ENCODE measurements at regions not wholly inside any gene's neighbourhood (a gene's known extent, or its start where the extent isn't known, plus 50 kb on each side); places are given as distances from the start of the nearest gene placed in this dataset.

DNA sequence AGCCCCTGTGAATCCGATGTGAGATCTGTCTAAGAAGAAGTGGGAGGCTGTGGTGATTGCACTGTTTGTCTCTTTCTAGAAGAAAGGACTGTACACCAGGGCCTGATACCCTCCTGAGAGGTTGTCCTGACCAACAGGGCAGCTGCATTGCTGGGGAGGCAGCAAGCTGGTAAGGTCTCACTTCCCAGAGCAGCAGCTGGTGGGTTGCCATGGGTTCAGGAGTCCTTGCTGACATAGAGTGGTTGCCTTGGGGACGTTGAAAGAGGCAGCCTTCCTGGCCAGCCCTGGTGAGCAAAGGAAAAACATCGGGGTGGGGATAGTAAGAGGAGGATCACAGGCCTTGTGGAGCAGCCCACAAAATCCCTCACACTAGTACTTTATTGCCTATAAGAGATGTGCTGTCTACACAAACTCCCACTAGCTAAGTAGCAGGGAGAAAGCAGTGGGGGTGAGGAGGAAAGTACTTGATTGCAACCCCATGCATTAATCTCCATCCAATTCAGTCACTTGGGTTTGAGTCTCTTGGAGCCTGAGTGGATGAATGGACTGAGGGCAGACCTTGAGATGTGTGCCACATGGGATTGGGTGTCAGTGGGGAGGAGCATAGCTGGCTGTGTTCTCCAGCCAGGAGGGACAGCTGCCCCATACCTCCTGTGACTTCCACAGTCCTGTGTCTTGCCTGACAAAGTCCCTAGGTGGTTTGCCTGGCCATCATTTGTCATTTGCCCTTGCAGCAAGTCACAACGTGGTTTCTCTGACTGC, 143.8 kb upstream of the RPL38 start:
- no peak for TF ChIP-seq CTCF (IDR thresholded peaks at IDR 0.05; ENCODE audit: insufficient read depth, low read depth, low read length)
- H3K4me3 ChIP-seq (ENCODE audit: low read depth, low read length): no peak overlapping the region
- no peak for DNase-seq (ENCODE audit: low read depth)

GRCh38 chr17:74061758-74062157, 141.7 kb upstream of the RPL38 start:
- TF ChIP-seq CTCF (IDR thresholded peaks at IDR 0.05; ENCODE audit: insufficient read depth, low read depth, low read length): no peak
- DNase-seq (ENCODE audit: low read depth): no peak
- H3K4me3 ChIP-seq (ENCODE audit: low read depth, low read length): no peak overlapping the region

DNA sequence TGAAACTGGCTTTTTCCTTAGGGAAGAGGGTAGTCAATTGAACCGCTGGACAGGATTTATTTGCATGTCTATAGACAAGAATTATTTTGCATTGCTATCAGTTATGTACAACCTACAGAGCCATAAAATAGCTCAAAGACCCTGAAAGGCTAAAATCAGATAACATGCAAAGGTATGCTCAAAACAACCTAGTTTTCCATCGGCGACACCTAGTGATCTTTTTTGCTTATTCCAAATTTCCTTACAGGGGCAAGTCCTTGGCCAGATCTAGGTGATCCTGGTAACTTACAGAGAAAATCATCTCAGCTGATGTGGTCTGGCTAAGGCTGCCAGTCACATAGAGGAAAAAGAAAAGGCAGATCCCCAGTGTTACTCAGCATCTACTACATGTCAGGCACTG, 141.2 kb upstream of the RPL38 start:
- no peak for TF ChIP-seq CTCF (IDR thresholded peaks at IDR 0.05; ENCODE audit: insufficient read depth, low read depth, low read length)
- DNase-seq (ENCODE audit: low read depth): no peak
- no peak overlapping the region for H3K4me3 ChIP-seq (ENCODE audit: low read depth, low read length)

DNA sequence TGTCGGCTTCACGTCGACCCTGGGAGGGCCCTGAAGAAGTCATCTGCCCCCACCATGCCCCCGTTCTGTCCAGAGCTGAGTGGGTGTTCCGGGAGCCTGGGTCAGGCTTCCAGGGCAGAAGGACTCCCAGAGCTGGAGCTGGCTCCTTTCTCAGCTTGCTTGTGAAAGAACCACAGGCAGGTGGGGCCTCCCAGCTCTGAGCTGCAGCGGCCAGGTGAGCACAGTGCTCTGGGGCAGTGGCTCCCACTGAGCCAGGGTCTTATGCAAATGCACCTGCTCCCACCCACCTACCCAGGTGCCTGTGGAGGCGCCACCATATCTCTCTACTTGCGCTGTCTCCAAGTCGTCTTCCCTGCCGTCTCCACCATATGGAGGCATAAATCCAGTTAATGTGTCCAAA, 140.0 kb upstream of the RPL38 start:
- no peak overlapping the region for H3K4me3 ChIP-seq (ENCODE audit: low read depth, low read length)
- TF ChIP-seq CTCF (IDR thresholded peaks at IDR 0.05; ENCODE audit: insufficient read depth, low read depth, low read length): no peak
- DNase-seq (ENCODE audit: low read depth): no peak

DNA sequence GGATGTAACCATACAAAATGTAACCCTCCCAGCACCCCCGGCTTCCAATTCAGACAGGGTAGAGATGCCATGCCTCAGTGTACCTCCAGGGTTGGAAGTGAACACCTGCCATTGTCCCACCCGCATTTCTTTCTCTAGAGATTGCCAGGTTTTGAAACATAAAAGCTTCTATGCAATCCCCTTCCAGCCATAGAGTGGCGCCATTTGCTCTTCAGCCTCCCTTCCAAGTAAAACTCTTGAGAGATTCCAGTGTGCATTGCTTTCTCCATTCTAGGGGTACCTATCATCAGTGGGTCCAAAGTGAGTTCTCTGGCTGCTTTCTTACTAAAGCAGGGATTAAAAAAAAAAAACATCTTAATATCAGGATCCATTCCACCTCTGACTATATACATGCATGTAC, 133.1 kb upstream of the RPL38 start:
- no peak overlapping the region for H3K4me3 ChIP-seq (ENCODE audit: low read depth, low read length)
- TF ChIP-seq CTCF (IDR thresholded peaks at IDR 0.05; ENCODE audit: insufficient read depth, low read depth, low read length): no peak
- DNase-seq (ENCODE audit: low read depth): no peak

GRCh38 chr17:74070998-74071679, 132.3 kb upstream of the RPL38 start:
- H3K4me3 ChIP-seq (ENCODE audit: low read depth, low read length): no peak overlapping the region
- TF ChIP-seq CTCF (IDR thresholded peaks at IDR 0.05; ENCODE audit: insufficient read depth, low read depth, low read length): no peak
- no peak for DNase-seq (ENCODE audit: low read depth)
